ENCODE measurements at regions not wholly inside any gene's neighbourhood (a gene's known extent, or its start where the extent isn't known, plus 50 kb on each side); places are given as distances from the start of the nearest gene placed in this dataset.

- TF ChIP-seq, protein P1, sequence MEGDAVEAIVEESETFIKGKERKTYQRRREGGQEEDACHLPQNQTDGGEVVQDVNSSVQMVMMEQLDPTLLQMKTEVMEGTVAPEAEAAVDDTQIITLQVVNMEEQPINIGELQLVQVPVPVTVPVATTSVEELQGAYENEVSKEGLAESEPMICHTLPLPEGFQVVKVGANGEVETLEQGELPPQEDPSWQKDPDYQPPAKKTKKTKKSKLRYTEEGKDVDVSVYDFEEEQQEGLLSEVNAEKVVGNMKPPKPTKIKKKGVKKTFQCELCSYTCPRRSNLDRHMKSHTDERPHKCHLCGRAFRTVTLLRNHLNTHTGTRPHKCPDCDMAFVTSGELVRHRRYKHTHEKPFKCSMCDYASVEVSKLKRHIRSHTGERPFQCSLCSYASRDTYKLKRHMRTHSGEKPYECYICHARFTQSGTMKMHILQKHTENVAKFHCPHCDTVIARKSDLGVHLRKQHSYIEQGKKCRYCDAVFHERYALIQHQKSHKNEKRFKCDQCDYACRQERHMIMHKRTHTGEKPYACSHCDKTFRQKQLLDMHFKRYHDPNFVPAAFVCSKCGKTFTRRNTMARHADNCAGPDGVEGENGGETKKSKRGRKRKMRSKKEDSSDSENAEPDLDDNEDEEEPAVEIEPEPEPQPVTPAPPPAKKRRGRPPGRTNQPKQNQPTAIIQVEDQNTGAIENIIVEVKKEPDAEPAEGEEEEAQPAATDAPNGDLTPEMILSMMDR (IDR thresholded peaks at IDR 0.05; ENCODE audit: low read depth, low read length) = no peak
- TF ChIP-seq POLR2A (IDR thresholded peaks at IDR 0.05; ENCODE audit: extremely low read depth, insufficient read length) (no peak), MYC (IDR thresholded peaks at IDR 0.05; ENCODE audit: low read depth, low read length) (no peak)
- TF ChIP-seq, protein P2, sequence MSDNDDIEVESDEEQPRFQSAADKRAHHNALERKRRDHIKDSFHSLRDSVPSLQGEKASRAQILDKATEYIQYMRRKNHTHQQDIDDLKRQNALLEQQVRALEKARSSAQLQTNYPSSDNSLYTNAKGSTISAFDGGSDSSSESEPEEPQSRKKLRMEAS (IDR thresholded peaks at IDR 0.05; ENCODE audit: low read depth, low read length) = no peak
These were observed 115.0 kb upstream of the PAX6 start for GRCh38 chr11:31926106-31926505.

Measured in NB4 (cell line).